ENCODE measurements at regions not wholly inside any gene's neighbourhood (a gene's known extent, or its start where the extent isn't known, plus 50 kb on each side); places are given as distances from the start of the nearest gene placed in this dataset.

DNA sequence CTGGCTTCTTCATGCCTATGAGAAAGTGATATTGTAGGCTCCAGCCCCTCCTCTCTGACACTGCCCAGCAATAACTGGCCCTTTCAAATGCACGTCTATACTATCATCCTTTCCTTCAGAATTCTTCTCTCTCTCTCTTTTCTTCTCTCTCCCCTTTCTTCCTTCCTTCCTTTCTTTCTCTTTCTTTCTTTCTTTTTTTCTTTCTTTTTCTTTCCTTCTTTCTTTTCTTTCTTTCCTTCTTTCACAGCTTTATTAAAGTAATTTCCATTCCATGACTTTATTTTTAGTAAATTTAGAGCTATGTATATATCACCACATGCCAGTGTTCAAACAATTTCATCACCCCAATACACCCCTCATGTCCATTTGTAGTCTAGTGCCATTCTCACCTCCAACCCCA is 302.1 kb downstream of the RPAP3 start:
- TF ChIP-seq USF1 (CRISPR knock-in tag; IDR thresholded peaks at IDR 0.05) (no peak), CTCF (IDR thresholded peaks at IDR 0.05) (no peak)
- TF ChIP-seq, protein P1, sequence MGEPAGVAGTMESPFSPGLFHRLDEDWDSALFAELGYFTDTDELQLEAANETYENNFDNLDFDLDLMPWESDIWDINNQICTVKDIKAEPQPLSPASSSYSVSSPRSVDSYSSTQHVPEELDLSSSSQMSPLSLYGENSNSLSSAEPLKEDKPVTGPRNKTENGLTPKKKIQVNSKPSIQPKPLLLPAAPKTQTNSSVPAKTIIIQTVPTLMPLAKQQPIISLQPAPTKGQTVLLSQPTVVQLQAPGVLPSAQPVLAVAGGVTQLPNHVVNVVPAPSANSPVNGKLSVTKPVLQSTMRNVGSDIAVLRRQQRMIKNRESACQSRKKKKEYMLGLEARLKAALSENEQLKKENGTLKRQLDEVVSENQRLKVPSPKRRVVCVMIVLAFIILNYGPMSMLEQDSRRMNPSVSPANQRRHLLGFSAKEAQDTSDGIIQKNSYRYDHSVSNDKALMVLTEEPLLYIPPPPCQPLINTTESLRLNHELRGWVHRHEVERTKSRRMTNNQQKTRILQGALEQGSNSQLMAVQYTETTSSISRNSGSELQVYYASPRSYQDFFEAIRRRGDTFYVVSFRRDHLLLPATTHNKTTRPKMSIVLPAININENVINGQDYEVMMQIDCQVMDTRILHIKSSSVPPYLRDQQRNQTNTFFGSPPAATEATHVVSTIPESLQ (CRISPR knock-in tag; IDR thresholded peaks at IDR 0.05): no peak

All from WTC11 (cell line).